OCI-LY1 (cell line): ENCODE measurements at regions not wholly inside any gene's neighbourhood (a gene's known extent, or its start where the extent isn't known, plus 50 kb on each side); places are given as distances from the start of the nearest gene placed in this dataset.

Experiments used
- CTCF ChIP-seq: fragments of 200-600 bp; sonication (generic), shearing (Covaris generic); IDR thresholded peaks from 2 replicates; pipeline ENCODE4 v1.5.1; 2017; ENCODE audit warnings: mild to moderate bottlenecking, antibody characterized with exemption, low read length, moderate library complexity, mixed read lengths
- EZH2 ChIP-seq: fragments of 200-600 bp; sonication (generic), shearing (Covaris generic); IDR thresholded peaks from 2 replicates; pipeline ENCODE4 v1.8.0; 2017; ENCODE audit warnings: borderline replicate concordance, mixed run types, mild to moderate bottlenecking, antibody characterized with exemption, low read length, moderate library complexity, mixed read lengths

GRCh38 chr11:42390116-42390515 lies 921.7 kb upstream of the API5 start:
- TF ChIP-seq CTCF (no peak), EZH2 (no peak)
